OCI-LY7 (cell line): ENCODE measurements at regions not wholly inside any gene's neighbourhood (a gene's known extent, or its start where the extent isn't known, plus 50 kb on each side); places are given as distances from the start of the nearest gene placed in this dataset.
"Not testable (repeated sequence)": the region's sequence is repeated elsewhere in the genome, so short reads cannot be mapped to it uniquely, and the experiment has no call there.

Experiments used
- EZH2phosphoT487 ChIP-seq: fragments of 200-600 bp; sonication (generic); IDR thresholded peaks from 2 replicates; pipeline ENCODE4 v1.6.1; 2018; ENCODE audit warnings: low read depth, borderline replicate concordance, mild to moderate bottlenecking, mixed run types, antibody characterized with exemption, low read length, moderate library complexity, mixed read lengths
- TF ChIP-seq, protein P1 (sequence below): fragments of 200-600 bp; sonication (generic); conservative IDR thresholded peaks from 2 replicates; pipeline ENCODE4 v1.5.1; 2014; ENCODE audit warnings: mild to moderate bottlenecking, antibody characterized with exemption, low read length, moderate library complexity, mixed read lengths

DNA sequence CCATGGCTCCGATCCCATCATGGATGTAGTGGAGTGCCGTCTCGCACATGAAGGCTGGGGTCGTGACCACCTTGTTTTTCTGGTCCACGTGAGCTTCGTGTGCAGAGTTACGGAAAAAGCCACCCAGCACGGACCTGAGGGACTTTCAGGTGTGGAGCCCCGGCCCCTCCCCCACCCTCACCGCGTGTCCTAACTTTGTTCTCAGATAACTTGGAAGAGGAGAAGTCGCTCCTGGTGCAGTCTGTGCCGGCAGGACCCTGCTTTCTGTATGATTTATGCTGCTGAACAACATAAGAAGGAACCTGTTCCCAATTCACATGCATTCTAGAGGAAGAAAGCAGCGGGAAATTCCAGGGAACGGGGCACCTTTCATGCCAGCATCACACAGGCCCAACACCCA lies 5404.2 kb upstream of the TPTE start:
- TF ChIP-seq, protein P1, sequence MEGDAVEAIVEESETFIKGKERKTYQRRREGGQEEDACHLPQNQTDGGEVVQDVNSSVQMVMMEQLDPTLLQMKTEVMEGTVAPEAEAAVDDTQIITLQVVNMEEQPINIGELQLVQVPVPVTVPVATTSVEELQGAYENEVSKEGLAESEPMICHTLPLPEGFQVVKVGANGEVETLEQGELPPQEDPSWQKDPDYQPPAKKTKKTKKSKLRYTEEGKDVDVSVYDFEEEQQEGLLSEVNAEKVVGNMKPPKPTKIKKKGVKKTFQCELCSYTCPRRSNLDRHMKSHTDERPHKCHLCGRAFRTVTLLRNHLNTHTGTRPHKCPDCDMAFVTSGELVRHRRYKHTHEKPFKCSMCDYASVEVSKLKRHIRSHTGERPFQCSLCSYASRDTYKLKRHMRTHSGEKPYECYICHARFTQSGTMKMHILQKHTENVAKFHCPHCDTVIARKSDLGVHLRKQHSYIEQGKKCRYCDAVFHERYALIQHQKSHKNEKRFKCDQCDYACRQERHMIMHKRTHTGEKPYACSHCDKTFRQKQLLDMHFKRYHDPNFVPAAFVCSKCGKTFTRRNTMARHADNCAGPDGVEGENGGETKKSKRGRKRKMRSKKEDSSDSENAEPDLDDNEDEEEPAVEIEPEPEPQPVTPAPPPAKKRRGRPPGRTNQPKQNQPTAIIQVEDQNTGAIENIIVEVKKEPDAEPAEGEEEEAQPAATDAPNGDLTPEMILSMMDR = not testable (repeated sequence)
- not testable (repeated sequence) for TF ChIP-seq EZH2phosphoT487
